ENCODE measurements at regions not wholly inside any gene's neighbourhood (a gene's known extent, or its start where the extent isn't known, plus 50 kb on each side); places are given as distances from the start of the nearest gene placed in this dataset.

DNA sequence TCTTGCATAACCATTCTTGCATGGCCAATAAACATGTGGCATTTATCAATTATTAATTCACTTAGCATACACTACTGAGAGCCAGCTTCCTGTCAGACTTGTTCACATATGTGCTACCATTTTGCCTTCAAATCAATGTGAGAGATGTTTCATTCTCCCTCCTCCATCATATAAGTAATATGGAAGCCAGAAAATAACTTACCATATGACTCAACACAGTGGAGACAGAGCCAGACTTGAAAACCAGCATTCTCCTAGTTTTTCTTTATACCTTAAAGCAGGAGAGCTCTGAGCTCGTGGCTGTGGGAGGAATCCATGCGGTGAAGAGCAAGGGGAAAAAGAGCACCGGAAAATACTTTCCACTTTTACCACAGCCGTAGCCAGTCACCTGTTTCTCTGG, 215.0 kb upstream of the LRATD1 start:
- H3K27me3 ChIP-seq (ENCODE audit: control insufficient read depth in 1 of 2, insufficient read depth in 2 of 2, low read length in 2 of 2) = no peaks in the 10 kb centered on the region
- H3K36me3 ChIP-seq (ENCODE audit: control insufficient read depth in 2 of 2, insufficient read depth in 2 of 2, low read length in 2 of 2) = no peaks in the 10 kb centered on the region
- H3K4me3 ChIP-seq (ENCODE audit: low read length in 2 of 2) = no peak overlapping the region
- H3K4me1 ChIP-seq (ENCODE audit: control insufficient read depth, insufficient read depth, low read length) = no peaks in the 10 kb centered on the region
- H3K9me3 ChIP-seq (ENCODE audit: control insufficient read depth in 2 of 2, low read length in 2 of 2) = no peaks in the 10 kb centered on the region
- no peak overlapping the region for H3K27ac ChIP-seq (ENCODE audit: low read length)
- H3K9ac ChIP-seq (ENCODE audit: low read length in 2 of 2) = no peak overlapping the region

DNA sequence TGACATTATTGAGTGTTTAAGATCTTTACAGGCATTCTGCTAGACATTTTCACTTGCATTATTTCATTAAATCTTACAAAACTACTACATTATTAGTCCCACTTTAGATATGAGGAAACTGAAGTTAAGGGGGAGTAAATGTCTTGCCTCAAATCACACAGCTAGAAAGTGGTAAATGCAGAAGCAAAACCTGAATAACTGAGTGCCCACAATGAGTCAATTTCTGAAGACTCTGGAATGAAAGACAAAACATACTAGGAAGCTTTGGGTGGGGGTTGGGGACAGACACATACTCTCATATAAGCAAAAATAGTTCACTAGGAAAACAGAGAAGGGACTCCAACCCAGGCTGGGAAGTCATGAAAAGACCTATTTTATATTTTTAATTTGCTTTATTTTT, 214.4 kb upstream of the LRATD1 start:
- no peak overlapping the region for H3K4me3 ChIP-seq (ENCODE audit: low read length in 2 of 2)
- H3K9ac ChIP-seq (ENCODE audit: low read length in 2 of 2) = no peak overlapping the region
- H3K36me3 ChIP-seq (ENCODE audit: control insufficient read depth in 2 of 2, insufficient read depth in 2 of 2, low read length in 2 of 2) = no peaks in the 10 kb centered on the region
- H3K9me3 ChIP-seq (ENCODE audit: control insufficient read depth in 2 of 2, low read length in 2 of 2) = no peaks in the 10 kb centered on the region
- H3K4me1 ChIP-seq (ENCODE audit: control insufficient read depth, insufficient read depth, low read length) = no peaks in the 10 kb centered on the region
- no peaks in the 10 kb centered on the region for H3K27me3 ChIP-seq (ENCODE audit: control insufficient read depth in 1 of 2, insufficient read depth in 2 of 2, low read length in 2 of 2)
- H3K27ac ChIP-seq (ENCODE audit: low read length) = no peak overlapping the region

GRCh38 chr2:14420851-14421250, 211.7 kb upstream of the LRATD1 start:
- no peaks in the 10 kb centered on the region for H3K9me3 ChIP-seq (ENCODE audit: control insufficient read depth in 2 of 2, low read length in 2 of 2)
- H3K27ac ChIP-seq (ENCODE audit: low read length) = no peak overlapping the region
- H3K27me3 ChIP-seq (ENCODE audit: control insufficient read depth in 1 of 2, insufficient read depth in 2 of 2, low read length in 2 of 2) = no peaks in the 10 kb centered on the region
- H3K9ac ChIP-seq (ENCODE audit: low read length in 2 of 2) = no peak overlapping the region
- no peak overlapping the region for H3K4me3 ChIP-seq (ENCODE audit: low read length in 2 of 2)
- no peaks in the 10 kb centered on the region for H3K4me1 ChIP-seq (ENCODE audit: control insufficient read depth, insufficient read depth, low read length)
- no peaks in the 10 kb centered on the region for H3K36me3 ChIP-seq (ENCODE audit: control insufficient read depth in 2 of 2, insufficient read depth in 2 of 2, low read length in 2 of 2)

DNA sequence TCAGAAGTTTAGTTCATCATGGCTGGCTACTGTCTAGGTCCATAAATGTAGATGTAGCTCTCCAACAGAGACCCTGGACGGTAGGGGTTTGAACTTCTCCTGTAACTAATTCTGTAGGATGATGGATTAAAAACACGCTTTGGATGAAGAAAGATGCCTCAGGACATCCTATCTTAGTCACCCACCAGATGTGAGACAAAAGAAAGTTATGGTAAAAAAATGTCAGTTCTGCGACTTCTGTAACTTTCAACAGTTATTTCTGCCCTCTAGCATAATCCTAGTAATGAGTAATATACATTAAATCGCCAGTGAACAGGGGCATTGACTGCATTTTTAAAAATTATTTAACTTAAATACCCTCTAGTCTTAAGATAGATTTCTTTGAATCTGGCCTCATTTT, 210.1 kb upstream of the LRATD1 start:
- Histone ChIP-seq H3K27ac (ENCODE audit: low read length) (no peak overlapping the region), H3K36me3 (ENCODE audit: control insufficient read depth in 2 of 2, insufficient read depth in 2 of 2, low read length in 2 of 2) (no peaks in the 10 kb centered on the region)

DNA sequence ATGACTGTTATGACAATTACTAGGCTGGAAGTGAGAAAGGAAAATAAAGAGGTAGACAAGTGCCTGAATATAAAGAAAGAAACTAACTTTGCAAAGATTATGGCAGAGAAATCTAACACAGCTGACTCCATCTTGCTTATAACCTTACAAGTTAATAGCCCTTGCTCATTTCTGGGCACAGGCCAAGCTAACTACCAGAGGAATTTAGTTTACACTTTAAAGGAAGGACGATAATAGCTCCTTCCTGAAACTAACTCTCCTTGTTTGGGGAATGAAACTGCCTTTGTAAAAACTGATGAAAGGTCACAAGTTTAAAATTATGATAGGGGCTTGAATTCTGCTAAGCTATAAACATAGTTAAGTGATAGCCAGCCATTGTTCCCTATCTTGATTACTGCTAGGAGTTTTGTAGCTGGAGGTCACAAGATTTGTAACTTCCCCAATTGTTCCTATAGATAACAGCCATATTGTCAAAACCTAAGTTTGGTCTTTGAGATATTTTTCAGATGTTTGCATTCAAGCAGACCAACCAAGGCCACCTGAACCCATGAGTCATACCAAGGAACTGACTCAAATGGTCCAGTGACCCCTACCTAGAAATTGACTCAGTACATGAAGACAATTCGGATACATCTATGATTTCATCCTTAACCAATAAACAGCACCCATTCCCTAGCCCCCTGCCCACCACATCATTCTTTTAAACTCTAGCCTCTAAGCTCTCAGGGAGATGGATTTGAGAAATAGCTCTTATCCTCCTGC, 209.2 kb upstream of the LRATD1 start:
- no peaks in the 10 kb centered on the region for H3K36me3 ChIP-seq (ENCODE audit: control insufficient read depth in 2 of 2, insufficient read depth in 2 of 2, low read length in 2 of 2)
- no peak overlapping the region for H3K27ac ChIP-seq (ENCODE audit: low read length)
- H3K4me3 ChIP-seq (ENCODE audit: low read length in 2 of 2) = no peak overlapping the region
- no peaks in the 10 kb centered on the region for H3K27me3 ChIP-seq (ENCODE audit: control insufficient read depth in 1 of 2, insufficient read depth in 2 of 2, low read length in 2 of 2)
- no peaks in the 10 kb centered on the region for H3K9me3 ChIP-seq (ENCODE audit: control insufficient read depth in 2 of 2, low read length in 2 of 2)
- H3K9ac ChIP-seq (ENCODE audit: low read length in 2 of 2) = no peak overlapping the region
- no peaks in the 10 kb centered on the region for H3K4me1 ChIP-seq (ENCODE audit: control insufficient read depth, insufficient read depth, low read length)

More for the DNA sequence above, 210.1 kb upstream of the LRATD1 start:
- Histone ChIP-seq H3K4me3 (ENCODE audit: low read length in 2 of 2) (no peak overlapping the region), H3K9me3 (ENCODE audit: control insufficient read depth in 2 of 2, low read length in 2 of 2) (no peaks in the 10 kb centered on the region), H3K27me3 (ENCODE audit: control insufficient read depth in 1 of 2, insufficient read depth in 2 of 2, low read length in 2 of 2) (no peaks in the 10 kb centered on the region), H3K4me1 (ENCODE audit: control insufficient read depth, insufficient read depth, low read length) (no peaks in the 10 kb centered on the region), H3K9ac (ENCODE audit: low read length in 2 of 2) (no peak overlapping the region)

DNA sequence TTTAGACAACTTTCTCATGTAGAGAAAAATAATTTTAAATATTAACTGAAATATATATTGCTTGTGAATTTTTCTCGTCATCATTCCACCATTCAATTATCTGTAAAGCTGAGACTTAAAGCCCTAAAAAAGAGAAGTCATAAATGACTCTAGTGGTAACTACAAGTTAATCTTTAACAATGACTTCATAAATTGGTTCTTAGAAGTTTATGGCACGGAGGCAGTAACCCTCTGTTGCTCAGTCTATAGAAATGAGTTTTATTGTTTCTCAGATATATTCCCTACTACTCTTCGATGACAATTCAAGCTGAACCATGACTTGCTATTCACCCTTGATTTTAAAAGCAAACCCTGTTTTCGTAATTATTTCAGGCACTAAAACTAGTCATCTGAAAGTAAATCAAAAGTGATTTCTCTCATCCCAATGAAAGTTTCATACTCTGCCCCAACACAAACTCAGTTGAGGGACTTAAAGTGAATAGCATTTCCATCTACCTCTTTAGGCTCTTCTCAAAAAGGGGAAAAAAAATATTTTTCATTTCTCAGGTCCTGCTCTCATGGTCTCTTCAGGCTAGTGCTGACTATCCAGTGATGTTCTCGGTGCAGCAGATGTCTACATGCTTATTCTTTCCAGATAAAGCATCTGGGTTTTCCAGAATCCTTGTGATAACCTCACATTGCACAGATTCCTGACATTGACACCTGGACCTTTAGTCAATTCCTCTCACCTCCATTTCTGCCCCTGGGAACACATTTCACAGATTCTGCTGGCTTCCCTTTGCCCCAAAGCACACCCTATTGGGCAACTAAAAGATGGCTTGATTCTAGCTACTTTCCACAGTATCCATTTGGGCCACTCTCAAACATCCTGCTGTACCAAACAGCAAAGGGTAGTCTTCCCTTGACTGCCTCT, 207.8 kb upstream of the LRATD1 start:
- no peak overlapping the region for H3K9ac ChIP-seq (ENCODE audit: low read length in 2 of 2)
- H3K4me3 ChIP-seq (ENCODE audit: low read length in 2 of 2) = no peak overlapping the region
- no peaks in the 10 kb centered on the region for H3K4me1 ChIP-seq (ENCODE audit: control insufficient read depth, insufficient read depth, low read length)
- H3K27ac ChIP-seq (ENCODE audit: low read length) = no peak overlapping the region
- no peaks in the 10 kb centered on the region for H3K27me3 ChIP-seq (ENCODE audit: control insufficient read depth in 1 of 2, insufficient read depth in 2 of 2, low read length in 2 of 2)
- no peaks in the 10 kb centered on the region for H3K36me3 ChIP-seq (ENCODE audit: control insufficient read depth in 2 of 2, insufficient read depth in 2 of 2, low read length in 2 of 2)
- no peaks in the 10 kb centered on the region for H3K9me3 ChIP-seq (ENCODE audit: control insufficient read depth in 2 of 2, low read length in 2 of 2)

- H3K9me3 ChIP-seq (ENCODE audit: control insufficient read depth in 2 of 2, low read length in 2 of 2) = no peaks in the 10 kb centered on the region
- no peak overlapping the region for H3K27ac ChIP-seq (ENCODE audit: low read length)
- no peak overlapping the region for H3K9ac ChIP-seq (ENCODE audit: low read length in 2 of 2)
- no peaks in the 10 kb centered on the region for H3K27me3 ChIP-seq (ENCODE audit: control insufficient read depth in 1 of 2, insufficient read depth in 2 of 2, low read length in 2 of 2)
- no peaks in the 10 kb centered on the region for H3K4me1 ChIP-seq (ENCODE audit: control insufficient read depth, insufficient read depth, low read length)
- H3K36me3 ChIP-seq (ENCODE audit: control insufficient read depth in 2 of 2, insufficient read depth in 2 of 2, low read length in 2 of 2) = no peaks in the 10 kb centered on the region
- H3K4me3 ChIP-seq (ENCODE audit: low read length in 2 of 2) = no peak overlapping the region
These were observed 206.6 kb upstream of the LRATD1 start for GRCh38 chr2:14425869-14426268.

DNA sequence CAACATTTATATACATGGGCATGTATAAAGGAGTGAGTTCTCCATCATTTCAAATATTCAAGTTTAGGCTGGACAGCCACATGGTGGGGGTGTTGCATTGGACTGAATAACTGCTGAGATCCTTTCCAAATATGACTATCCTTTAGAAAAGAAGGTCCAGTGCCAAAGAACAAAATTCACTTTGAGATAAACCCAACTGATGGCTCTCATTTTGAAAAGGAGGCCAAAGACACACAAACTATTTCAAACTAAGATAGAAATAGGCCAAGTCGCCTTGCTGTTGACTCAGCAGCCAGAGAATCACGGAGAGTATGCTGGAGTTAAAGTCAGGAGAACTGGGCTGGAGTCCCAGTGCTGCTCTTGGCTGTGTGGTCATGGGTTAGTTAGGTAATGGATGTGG, 204.5 kb upstream of the LRATD1 start:
- Histone ChIP-seq H3K27me3 (ENCODE audit: control insufficient read depth in 1 of 2, insufficient read depth in 2 of 2, low read length in 2 of 2) (no peaks in the 10 kb centered on the region), H3K4me3 (ENCODE audit: low read length in 2 of 2) (no peak overlapping the region), H3K36me3 (ENCODE audit: control insufficient read depth in 2 of 2, insufficient read depth in 2 of 2, low read length in 2 of 2) (no peaks in the 10 kb centered on the region), H3K9ac (ENCODE audit: low read length in 2 of 2) (no peak overlapping the region), H3K9me3 (ENCODE audit: control insufficient read depth in 2 of 2, low read length in 2 of 2) (no peaks in the 10 kb centered on the region), H3K27ac (ENCODE audit: low read length) (no peak overlapping the region), H3K4me1 (ENCODE audit: control insufficient read depth, insufficient read depth, low read length) (no peaks in the 10 kb centered on the region)

DNA sequence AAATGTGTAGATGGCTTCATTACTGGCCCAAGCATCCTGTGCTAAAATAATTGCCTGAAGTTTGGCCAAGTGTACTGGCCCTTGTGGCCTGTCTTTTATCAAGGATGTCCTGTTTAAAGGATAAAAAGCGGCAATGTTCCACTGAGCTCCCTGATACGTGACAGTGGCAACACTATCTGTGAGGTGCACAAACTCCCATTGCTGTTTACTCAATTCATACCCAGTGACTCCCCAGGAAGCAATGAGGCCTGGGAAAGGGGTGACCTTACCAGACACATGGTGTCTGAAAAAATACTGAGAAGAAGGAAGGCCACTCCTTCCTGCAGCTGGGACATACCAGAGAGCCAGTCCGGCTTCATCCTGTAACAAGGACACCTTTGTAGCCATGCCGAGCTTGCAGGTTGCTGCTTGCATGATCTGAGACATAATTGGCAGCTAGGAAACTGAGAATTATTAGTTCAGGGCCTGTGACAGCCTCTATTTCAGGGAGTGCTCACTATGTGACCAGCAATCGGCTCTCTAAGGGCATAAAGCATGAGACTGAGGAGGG, 198.5 kb upstream of the LRATD1 start:
- Histone ChIP-seq H3K36me3 (ENCODE audit: control insufficient read depth in 2 of 2, insufficient read depth in 2 of 2, low read length in 2 of 2) (no peaks in the 10 kb centered on the region), H3K4me1 (ENCODE audit: control insufficient read depth, insufficient read depth, low read length) (no peaks in the 10 kb centered on the region), H3K27ac (ENCODE audit: low read length) (no peak overlapping the region), H3K9me3 (ENCODE audit: control insufficient read depth in 2 of 2, low read length in 2 of 2) (peaks cover 0 to 2% of the 10 kb centered on the region in 2 donors), H3K4me3 (ENCODE audit: low read length in 2 of 2) (no peak overlapping the region), H3K27me3 (ENCODE audit: control insufficient read depth in 1 of 2, insufficient read depth in 2 of 2, low read length in 2 of 2) (no peaks in the 10 kb centered on the region), H3K9ac (ENCODE audit: low read length in 2 of 2) (no peak overlapping the region)

- Histone ChIP-seq H3K9me3 (ENCODE audit: control insufficient read depth in 2 of 2, low read length in 2 of 2) (peaks cover 0 to 6% of the 10 kb centered on the region in 2 donors), H3K4me3 (ENCODE audit: low read length in 2 of 2) (no peak overlapping the region), H3K9ac (ENCODE audit: low read length in 2 of 2) (no peak overlapping the region), H3K27me3 (ENCODE audit: control insufficient read depth in 1 of 2, insufficient read depth in 2 of 2, low read length in 2 of 2) (no peaks in the 10 kb centered on the region), H3K36me3 (ENCODE audit: control insufficient read depth in 2 of 2, insufficient read depth in 2 of 2, low read length in 2 of 2) (no peaks in the 10 kb centered on the region), H3K4me1 (ENCODE audit: control insufficient read depth, insufficient read depth, low read length) (no peaks in the 10 kb centered on the region), H3K27ac (ENCODE audit: low read length) (no peak overlapping the region)
These were observed 186.8 kb upstream of the LRATD1 start for GRCh38 chr2:14445670-14446069.

All from stomach smooth muscle (tissue), 2 donors.